GM18868 (cell line): ENCODE measurements at regions not wholly inside any gene's neighbourhood (a gene's known extent, or its start where the extent isn't known, plus 50 kb on each side); places are given as distances from the start of the nearest gene placed in this dataset.

Experiments used
- ATAC-seq: cut with Tn5 transposase; IDR thresholded peaks from one replicate; pipeline ENCODE4 v1.9.1; 2021; ENCODE audit warnings: mild to moderate bottlenecking, moderate library complexity; ENCODE audit not compliant: unreplicated experiment

- ATAC-seq, result no peak
Measured at GRCh38 chr7:79877874-79878465, 256.7 kb upstream of the GNAI1 start.

GRCh38 chr7:79876848-79877252 lies 257.8 kb upstream of the GNAI1 start:
- no peak for ATAC-seq

- no peak for ATAC-seq
Measured at GRCh38 chr7:79874797-79875196, 259.8 kb upstream of the GNAI1 start.

- no peak for ATAC-seq
Measured at GRCh38 chr7:79872176-79872575, 262.5 kb upstream of the GNAI1 start.

GRCh38 chr7:79868010-79868409 lies 266.6 kb upstream of the GNAI1 start:
- no peak for ATAC-seq

GRCh38 chr7:79862447-79863210 lies 272.0 kb upstream of the GNAI1 start:
- no peak for ATAC-seq

GRCh38 chr7:79855172-79855571 lies 279.5 kb upstream of the GNAI1 start:
- ATAC-seq, result no peak

GRCh38 chr7:79854621-79855020 lies 280.0 kb upstream of the GNAI1 start:
- ATAC-seq, result no peak

GRCh38 chr7:79837915-79838314 lies 296.7 kb upstream of the GNAI1 start:
- no peak for ATAC-seq

GRCh38 chr7:79833616-79834015 lies 301.0 kb upstream of the GNAI1 start:
- no peak for ATAC-seq

GRCh38 chr7:79828866-79829265 lies 305.8 kb upstream of the GNAI1 start:
- ATAC-seq, result no peak

- no peak for ATAC-seq
Measured at GRCh38 chr7:79823246-79823951, 311.2 kb upstream of the GNAI1 start.

- no peak for ATAC-seq
Measured at GRCh38 chr7:79822620-79823240, 311.9 kb upstream of the GNAI1 start.

- ATAC-seq, result no peak
Measured at GRCh38 chr7:79820387-79820786, 314.2 kb upstream of the GNAI1 start.

- ATAC-seq, result no peak
Measured at GRCh38 chr7:79810916-79811315, 323.7 kb upstream of the GNAI1 start.

GRCh38 chr7:79806161-79806734 lies 328.4 kb upstream of the GNAI1 start:
- no peak for ATAC-seq

GRCh38 chr7:79790656-79791262 lies 337.3 kb upstream of the MAGI2 start:
- ATAC-seq, result no peak

- ATAC-seq, result no peak
Measured at GRCh38 chr7:79789584-79790345, 336.3 kb upstream of the MAGI2 start.

- no peak for ATAC-seq
Measured at GRCh38 chr7:79787623-79788022, 334.2 kb upstream of the MAGI2 start.

- no peak for ATAC-seq
Measured at GRCh38 chr7:79787096-79787495, 333.6 kb upstream of the MAGI2 start.
